ENCODE measurements at regions not wholly inside any gene's neighbourhood (a gene's known extent, or its start where the extent isn't known, plus 50 kb on each side); places are given as distances from the start of the nearest gene placed in this dataset.
A peak's percentile ranks its signal among the peaks of the same experiment; 100 is the strongest.

DNA sequence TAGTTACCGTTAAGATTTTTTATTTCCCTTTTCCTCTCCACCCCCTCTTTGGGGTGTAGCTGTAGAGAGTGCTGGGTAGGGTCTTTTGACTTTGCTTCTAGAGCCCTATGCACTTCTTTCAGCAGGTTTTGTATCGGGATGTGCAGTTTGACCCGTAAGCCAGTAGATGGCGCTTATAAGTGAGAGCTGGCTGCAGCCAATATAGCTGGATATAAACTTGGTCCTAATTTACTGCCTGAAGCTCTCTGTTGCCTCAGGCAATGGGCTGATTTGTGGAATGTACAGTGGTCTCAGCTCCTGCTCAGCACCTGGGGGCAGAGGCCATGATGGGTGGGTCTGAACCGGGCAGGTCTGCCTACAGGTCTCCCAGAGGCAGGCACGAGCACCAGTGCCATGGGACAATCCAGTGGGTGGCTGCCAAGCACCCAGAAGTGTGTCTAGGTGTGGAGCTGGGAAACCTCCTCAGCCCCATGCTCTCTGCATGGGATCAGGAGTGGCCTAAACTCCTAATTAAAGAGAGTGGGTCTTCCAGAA lies 146.5 kb downstream of the SPANXN1 start:
- H3K4me1 ChIP-seq (ENCODE audit: insufficient read depth, low read length, poor library complexity, severe bottlenecking): no peaks in the 10 kb centered on the region
- H3K27ac ChIP-seq (ENCODE audit: low read depth, low read length, poor library complexity, severe bottlenecking): no peak overlapping the region
- no peaks in the 10 kb centered on the region for H3K36me3 ChIP-seq (ENCODE audit: insufficient read depth, low read length)
- no peak overlapping the region for H3K4me2 ChIP-seq (ENCODE audit: low read length)
- CTCF ChIA-PET (ENCODE audit: unreplicated experiment): interaction anchor here (0.6 kb wide), 1 partner anchor 9 kb away, joined by 3 read pairs; no protein-coding TSS in a partner anchor
- TF ChIP-seq EZH2phosphoT487 (IDR thresholded peaks at IDR 0.05; ENCODE audit: borderline replicate concordance, low read depth, low read length): no peak
- TF ChIP-seq, protein P1, sequence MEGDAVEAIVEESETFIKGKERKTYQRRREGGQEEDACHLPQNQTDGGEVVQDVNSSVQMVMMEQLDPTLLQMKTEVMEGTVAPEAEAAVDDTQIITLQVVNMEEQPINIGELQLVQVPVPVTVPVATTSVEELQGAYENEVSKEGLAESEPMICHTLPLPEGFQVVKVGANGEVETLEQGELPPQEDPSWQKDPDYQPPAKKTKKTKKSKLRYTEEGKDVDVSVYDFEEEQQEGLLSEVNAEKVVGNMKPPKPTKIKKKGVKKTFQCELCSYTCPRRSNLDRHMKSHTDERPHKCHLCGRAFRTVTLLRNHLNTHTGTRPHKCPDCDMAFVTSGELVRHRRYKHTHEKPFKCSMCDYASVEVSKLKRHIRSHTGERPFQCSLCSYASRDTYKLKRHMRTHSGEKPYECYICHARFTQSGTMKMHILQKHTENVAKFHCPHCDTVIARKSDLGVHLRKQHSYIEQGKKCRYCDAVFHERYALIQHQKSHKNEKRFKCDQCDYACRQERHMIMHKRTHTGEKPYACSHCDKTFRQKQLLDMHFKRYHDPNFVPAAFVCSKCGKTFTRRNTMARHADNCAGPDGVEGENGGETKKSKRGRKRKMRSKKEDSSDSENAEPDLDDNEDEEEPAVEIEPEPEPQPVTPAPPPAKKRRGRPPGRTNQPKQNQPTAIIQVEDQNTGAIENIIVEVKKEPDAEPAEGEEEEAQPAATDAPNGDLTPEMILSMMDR (conservative IDR thresholded peaks at IDR 0.05; ENCODE audit: low read length): peak; percentile 66
- H4K20me1 ChIP-seq (ENCODE audit: insufficient read depth, low read length): no peaks in the 10 kb centered on the region
- no peaks in the 10 kb centered on the region for H3K9me2 ChIP-seq (ENCODE audit: insufficient read depth, low read length)
- no peak overlapping the region for H3K4me3 ChIP-seq (ENCODE audit: low read depth, low read length, poor library complexity, severe bottlenecking)
- H2AFZ ChIP-seq (ENCODE audit: low read length): no peak overlapping the region
- H3K9me3 ChIP-seq (ENCODE audit: low read length): no peaks in the 10 kb centered on the region
- intact Hi-C loops (cut with micrococcal nuclease; ENCODE audit: unreplicated experiment): no loop called here
- H3K79me2 ChIP-seq (ENCODE audit: insufficient read depth, low read depth, low read length): no peaks in the 10 kb centered on the region
- POLR2A ChIA-PET: no interaction called here
- peak; percentile 11 for DNase-seq (ENCODE audit: low spot score)
- no TSS peak for BruUV-seq (replicated peaks)

DNA sequence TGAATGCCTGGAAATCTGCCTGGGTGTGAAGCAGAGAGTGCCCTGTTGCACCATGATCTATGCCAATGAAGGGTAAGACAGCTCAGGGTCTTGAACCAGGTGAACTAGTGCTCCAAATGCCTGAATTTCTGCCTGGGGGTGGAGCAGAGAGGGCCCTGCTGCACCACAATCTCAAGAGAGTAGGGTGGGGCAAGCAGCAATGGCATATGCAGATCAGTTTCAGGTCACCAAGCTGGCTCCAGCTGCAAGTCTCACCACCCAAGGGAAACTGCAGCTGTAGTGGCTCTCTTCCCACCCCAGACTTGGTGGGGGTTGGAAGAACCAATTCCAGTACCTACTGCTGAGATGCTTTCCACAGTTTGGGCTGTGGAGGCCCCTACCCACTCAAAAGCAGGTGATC lies 147.0 kb downstream of the SPANXN1 start:
- no TSS peak for BruUV-seq (replicated peaks)
- no peak for DNase-seq (ENCODE audit: low spot score)
- H3K9me3 ChIP-seq (ENCODE audit: low read length): no peaks in the 10 kb centered on the region
- POLR2A ChIA-PET: no interaction called here
- H3K4me3 ChIP-seq (ENCODE audit: low read depth, low read length, poor library complexity, severe bottlenecking): no peak overlapping the region
- no peaks in the 10 kb centered on the region for H3K36me3 ChIP-seq (ENCODE audit: insufficient read depth, low read length)
- no peaks in the 10 kb centered on the region for H3K79me2 ChIP-seq (ENCODE audit: insufficient read depth, low read depth, low read length)
- no peak overlapping the region for H3K4me2 ChIP-seq (ENCODE audit: low read length)
- intact Hi-C loops (cut with micrococcal nuclease; ENCODE audit: unreplicated experiment): no loop called here
- CTCF ChIA-PET (ENCODE audit: unreplicated experiment): no interaction called here
- no peaks in the 10 kb centered on the region for H3K4me1 ChIP-seq (ENCODE audit: insufficient read depth, low read length, poor library complexity, severe bottlenecking)
- no peaks in the 10 kb centered on the region for H4K20me1 ChIP-seq (ENCODE audit: insufficient read depth, low read length)
- H2AFZ ChIP-seq (ENCODE audit: low read length): no peak overlapping the region
- no peak overlapping the region for H3K27ac ChIP-seq (ENCODE audit: low read depth, low read length, poor library complexity, severe bottlenecking)
- TF ChIP-seq, protein P1 (conservative IDR thresholded peaks at IDR 0.05; ENCODE audit: low read length): no peak
- TF ChIP-seq EZH2phosphoT487 (IDR thresholded peaks at IDR 0.05; ENCODE audit: borderline replicate concordance, low read depth, low read length): no peak
- no peaks in the 10 kb centered on the region for H3K9me2 ChIP-seq (ENCODE audit: insufficient read depth, low read length)

DNA sequence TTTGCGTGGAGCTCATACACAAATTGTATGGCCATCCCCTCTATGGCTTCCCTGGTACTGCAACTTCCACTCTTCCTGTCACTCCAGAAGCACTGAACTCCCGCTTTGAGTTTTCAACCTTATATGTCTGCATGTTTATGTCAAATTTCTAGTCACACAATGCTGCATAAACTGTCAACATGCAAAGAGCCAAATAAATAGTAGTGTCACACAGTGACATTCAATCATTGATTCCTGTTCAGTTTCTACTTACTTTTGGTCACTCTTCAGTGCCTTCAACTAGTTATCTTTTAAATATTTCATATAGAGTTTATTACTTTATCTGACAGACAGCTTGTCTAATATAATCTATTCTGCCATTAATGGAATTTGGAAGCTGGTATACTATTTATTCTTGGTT lies 149.3 kb downstream of the SPANXN1 start:
- ChIA-PET CTCF (ENCODE audit: unreplicated experiment) (no interaction called here), POLR2A (no interaction called here)
- H3K9me2 ChIP-seq (ENCODE audit: insufficient read depth, low read length): no peaks in the 10 kb centered on the region
- no peak overlapping the region for H3K27ac ChIP-seq (ENCODE audit: low read depth, low read length, poor library complexity, severe bottlenecking)
- H3K79me2 ChIP-seq (ENCODE audit: insufficient read depth, low read depth, low read length): no peaks in the 10 kb centered on the region
- DNase-seq (ENCODE audit: low spot score): no peak
- BruUV-seq (replicated peaks): no TSS peak
- no peaks in the 10 kb centered on the region for H3K4me1 ChIP-seq (ENCODE audit: insufficient read depth, low read length, poor library complexity, severe bottlenecking)
- no peaks in the 10 kb centered on the region for H4K20me1 ChIP-seq (ENCODE audit: insufficient read depth, low read length)
- TF ChIP-seq, protein P1 (conservative IDR thresholded peaks at IDR 0.05; ENCODE audit: low read length): no peak
- H3K36me3 ChIP-seq (ENCODE audit: insufficient read depth, low read length): no peaks in the 10 kb centered on the region
- no peak overlapping the region for H3K4me3 ChIP-seq (ENCODE audit: low read depth, low read length, poor library complexity, severe bottlenecking)
- H3K9me3 ChIP-seq (ENCODE audit: low read length): no peaks in the 10 kb centered on the region
- no peak overlapping the region for H2AFZ ChIP-seq (ENCODE audit: low read length)
- no peak overlapping the region for H3K4me2 ChIP-seq (ENCODE audit: low read length)
- intact Hi-C loops (cut with micrococcal nuclease; ENCODE audit: unreplicated experiment): no loop called here
